HEK293 (cell line): ENCODE measurements at regions not wholly inside any gene's neighbourhood (a gene's known extent, or its start where the extent isn't known, plus 50 kb on each side); places are given as distances from the start of the nearest gene placed in this dataset.

Experiments
- CTCF ChIA-PET: fragments of 350-600 bp; formaldehyde crosslinking; extraction: SDS; loops from one replicate; lab custom pipeline; 2021; ENCODE audit warnings: antibody characterized with exemption; lab: Yijun Ruan, JAX
- POLR2A ChIA-PET: fragments of 300-600 bp; formaldehyde crosslinking; extraction: SDS; loops from one replicate; lab custom pipeline; 2020; ENCODE audit warnings: antibody characterized with exemption, inconsistent platforms; lab: Yijun Ruan, JAX
- H3K27ac ChIP-seq: fragments of 200-500 bp; sonication (Bioruptor generic); 2 replicates; pipeline ENCODE4 v1.5.1; 2014; ENCODE audit warnings: low read depth, low read length, control low read depth, inconsistent platforms; ENCODE audit errors: extremely low read depth
- H3K36me3 ChIP-seq, 2 experiments: fragments of 200-500 bp in 1 of 2; sonication (Bioruptor generic) in 1 of 2; 1 replicate in 1 of 2; 2 replicates in 1 of 2; pipeline ENCODE4 v1.5.1; 2014 to 2017; ENCODE audit warnings: inconsistent platforms in 2 of 2, low read length in 2 of 2; ENCODE audit not compliant: control insufficient read depth in 2 of 2, insufficient read depth in 1 of 2
- H3K4me1 ChIP-seq: fragments of 200-500 bp; sonication (Bioruptor generic); 2 replicates; pipeline ENCODE4 v1.5.1; 2014; ENCODE audit warnings: mild to moderate bottlenecking, low read length, inconsistent platforms; ENCODE audit not compliant: control insufficient read depth, insufficient read depth
- H3K4me3 ChIP-seq: 2 replicates; pipeline ENCODE4 v1.5.1; 2011; ENCODE audit warnings: low read depth, mild to moderate bottlenecking, control low read depth, low read length, moderate library complexity
- H3K9me3 ChIP-seq: fragments of 200-500 bp; sonication (Bioruptor generic); 2 replicates; pipeline ENCODE4 v1.5.1; 2014; ENCODE audit warnings: low read depth, low read length, inconsistent platforms; ENCODE audit not compliant: control insufficient read depth, insufficient read depth
- GLI2 ChIP-seq: fragments of 450-650 bp; formaldehyde crosslinking; IDR thresholded peaks from 2 replicates; pipeline ENCODE4; 2017; ENCODE audit warnings: missing biosample characterization, missing genetic modification characterization, low read depth, borderline replicate concordance
- GLIS2 ChIP-seq: fragments of 450-650 bp; formaldehyde crosslinking; IDR thresholded peaks from 2 replicates; pipeline ENCODE4 v1.5.1; 2016; ENCODE audit warnings: missing biosample characterization, missing genetic modification characterization
- OVOL3 ChIP-seq: fragments of 450-650 bp; formaldehyde crosslinking; IDR thresholded peaks from 2 replicates; pipeline ENCODE4 v1.5.1; 2016; ENCODE audit warnings: missing biosample characterization, missing genetic modification characterization
- SCRT2 ChIP-seq: fragments of 450-650 bp; formaldehyde crosslinking; IDR thresholded peaks from 2 replicates; pipeline ENCODE4 v1.5.1; 2016; ENCODE audit warnings: missing biosample characterization, missing genetic modification characterization
- ZBTB7A ChIP-seq: fragments of 450-650 bp; formaldehyde crosslinking; IDR thresholded peaks from 2 replicates; pipeline ENCODE4 v1.5.1; 2016; ENCODE audit warnings: low read depth, missing biosample characterization, missing genetic modification characterization
- ZNF114 ChIP-seq: fragments of 450-650 bp; formaldehyde crosslinking; IDR thresholded peaks from 2 replicates; pipeline ENCODE4 v1.5.0; 2017; ENCODE audit warnings: missing biosample characterization, missing genetic modification characterization
- ZNF2 ChIP-seq: fragments of 450-650 bp; formaldehyde crosslinking; IDR thresholded peaks from 2 replicates; pipeline ENCODE4 v1.5.1; 2016; ENCODE audit warnings: missing biosample characterization, missing genetic modification characterization
- ZNF239 ChIP-seq: fragments of 450-650 bp; formaldehyde crosslinking; IDR thresholded peaks from 2 replicates; pipeline ENCODE4 v1.5.1; 2016; ENCODE audit warnings: missing biosample characterization, missing genetic modification characterization
- ZNF248 ChIP-seq: fragments of 450-650 bp; formaldehyde crosslinking; IDR thresholded peaks from 2 replicates; pipeline ENCODE4 v1.5.1; 2017; ENCODE audit warnings: missing biosample characterization, missing genetic modification characterization
- ZNF311 ChIP-seq: fragments of 450-650 bp; formaldehyde crosslinking; IDR thresholded peaks from 2 replicates; pipeline ENCODE4 v1.5.1; 2017; ENCODE audit warnings: missing biosample characterization, missing genetic modification characterization, borderline replicate concordance
- ZNF366 ChIP-seq: fragments of 450-650 bp; formaldehyde crosslinking; conservative IDR thresholded peaks from 2 replicates; pipeline ENCODE4 v1.5.1; 2016; ENCODE audit warnings: missing biosample characterization, missing genetic modification characterization
- ZNF473 ChIP-seq: fragments of 450-650 bp; formaldehyde crosslinking; IDR thresholded peaks from 2 replicates; pipeline ENCODE4 v1.5.1; 2017; ENCODE audit warnings: missing biosample characterization, missing genetic modification characterization
- ZNF501 ChIP-seq: fragments of 450-650 bp; formaldehyde crosslinking; IDR thresholded peaks from 2 replicates; pipeline ENCODE4 v1.5.1; 2016; ENCODE audit warnings: missing biosample characterization, missing genetic modification characterization
- ZNF521 ChIP-seq: fragments of 450-650 bp; formaldehyde crosslinking; IDR thresholded peaks from 2 replicates; pipeline ENCODE4 v1.5.1; 2017; ENCODE audit warnings: missing biosample characterization, mild to moderate bottlenecking, missing genetic modification characterization
- ZNF555 ChIP-seq: fragments of 450-650 bp; formaldehyde crosslinking; conservative IDR thresholded peaks from 2 replicates; pipeline ENCODE4 v1.5.1; 2017; ENCODE audit warnings: missing biosample characterization, mild to moderate bottlenecking, missing genetic modification characterization, inconsistent platforms
- ZNF670 ChIP-seq: fragments of 450-650 bp; formaldehyde crosslinking; IDR thresholded peaks from 2 replicates; pipeline ENCODE4 v1.5.1; 2016; ENCODE audit warnings: missing biosample characterization, missing genetic modification characterization, low read depth
- ZNF701 ChIP-seq: fragments of 450-650 bp; formaldehyde crosslinking; IDR thresholded peaks from 2 replicates; pipeline ENCODE4 v1.5.1; 2016; ENCODE audit warnings: missing biosample characterization, missing genetic modification characterization
- ZNF791 ChIP-seq: fragments of 450-650 bp; formaldehyde crosslinking; IDR thresholded peaks from 2 replicates; pipeline ENCODE4 v1.5.1; 2016; ENCODE audit warnings: missing biosample characterization, missing genetic modification characterization
- ZNF843 ChIP-seq: fragments of 450-650 bp; formaldehyde crosslinking; IDR thresholded peaks from 2 replicates; pipeline ENCODE4 v1.5.1; 2016; ENCODE audit warnings: missing biosample characterization, missing genetic modification characterization
- ZSCAN16 ChIP-seq: fragments of 450-650 bp; formaldehyde crosslinking; IDR thresholded peaks from 2 replicates; pipeline ENCODE4 v1.5.1; 2016; ENCODE audit warnings: missing biosample characterization, missing genetic modification characterization
- TF ChIP-seq, protein P1 (sequence below): fragments of 450-650 bp; IDR thresholded peaks from 2 replicates; pipeline ENCODE4 v1.5.1; 2018; ENCODE audit warnings: missing biosample characterization, mild to moderate bottlenecking, missing genetic modification characterization
- TF ChIP-seq, protein P2 (sequence below): fragments of 450-650 bp; formaldehyde crosslinking; IDR thresholded peaks from 2 replicates; pipeline ENCODE4 v1.5.1; 2016; ENCODE audit warnings: missing biosample characterization, missing genetic modification characterization
- TF ChIP-seq, protein P3 (sequence below): fragments of 450-650 bp; formaldehyde crosslinking; IDR thresholded peaks from 2 replicates; pipeline ENCODE4 v1.5.1; 2016; ENCODE audit warnings: missing biosample characterization, missing genetic modification characterization
- TF ChIP-seq, protein P4 (sequence below): fragments of 450-650 bp; formaldehyde crosslinking; IDR thresholded peaks from 2 replicates; pipeline ENCODE4 v1.5.1; 2017; ENCODE audit warnings: missing biosample characterization, missing genetic modification characterization
- TF ChIP-seq, protein P5 (sequence below): fragments of 450-650 bp; formaldehyde crosslinking; conservative IDR thresholded peaks from 2 replicates; pipeline ENCODE4 v1.5.1; 2016; ENCODE audit warnings: low read depth, missing biosample characterization, missing genetic modification characterization

DNA sequence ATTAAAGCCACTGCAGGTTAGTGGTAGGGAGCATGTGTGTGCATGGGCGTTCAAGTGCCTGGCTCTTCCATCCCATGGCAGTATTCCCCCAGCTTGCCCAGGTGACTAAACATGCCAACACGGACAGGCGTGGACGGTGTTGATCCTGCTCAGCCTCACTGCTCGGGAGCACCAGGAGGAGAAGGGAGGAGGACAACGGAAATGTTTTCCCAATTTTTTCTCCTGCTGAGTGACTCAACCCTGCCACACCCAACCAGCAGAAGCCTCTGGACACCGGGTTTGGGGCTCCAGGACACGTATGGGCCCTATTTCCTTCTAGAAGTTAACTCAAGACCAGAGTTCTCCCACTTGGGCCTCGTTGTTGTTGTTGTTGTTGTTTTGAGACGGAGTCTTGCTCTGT, 139.1 kb downstream of the CYP26B1 start:
- no peak for TF ChIP-seq OVOL3
- no peak for TF ChIP-seq ZBTB7A (tag by site-specific recombination)
- no peak for TF ChIP-seq ZSCAN16 (tag by site-specific recombination)
- TF ChIP-seq ZNF501 (tag by site-specific recombination) = no peak
- TF ChIP-seq, protein P1, sequence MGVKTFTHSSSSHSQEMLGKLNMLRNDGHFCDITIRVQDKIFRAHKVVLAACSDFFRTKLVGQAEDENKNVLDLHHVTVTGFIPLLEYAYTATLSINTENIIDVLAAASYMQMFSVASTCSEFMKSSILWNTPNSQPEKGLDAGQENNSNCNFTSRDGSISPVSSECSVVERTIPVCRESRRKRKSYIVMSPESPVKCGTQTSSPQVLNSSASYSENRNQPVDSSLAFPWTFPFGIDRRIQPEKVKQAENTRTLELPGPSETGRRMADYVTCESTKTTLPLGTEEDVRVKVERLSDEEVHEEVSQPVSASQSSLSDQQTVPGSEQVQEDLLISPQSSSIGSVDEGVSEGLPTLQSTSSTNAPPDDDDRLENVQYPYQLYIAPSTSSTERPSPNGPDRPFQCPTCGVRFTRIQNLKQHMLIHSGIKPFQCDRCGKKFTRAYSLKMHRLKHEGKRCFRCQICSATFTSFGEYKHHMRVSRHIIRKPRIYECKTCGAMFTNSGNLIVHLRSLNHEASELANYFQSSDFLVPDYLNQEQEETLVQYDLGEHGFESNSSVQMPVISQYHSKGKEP (tag by site-specific recombination) = no peak
- no peak for TF ChIP-seq ZNF843 (tag by site-specific recombination)
- TF ChIP-seq ZNF239 (tag by site-specific recombination) = no peak
- no peak for TF ChIP-seq ZNF114 (tag by site-specific recombination)
- TF ChIP-seq ZNF366 (tag by site-specific recombination) = no peak
- no peak for TF ChIP-seq ZNF555
- TF ChIP-seq GLIS2 (tag by site-specific recombination) = no peak
- TF ChIP-seq ZNF311 = no peak
- TF ChIP-seq SCRT2 (tag by site-specific recombination) = no peak
- TF ChIP-seq, protein P2, sequence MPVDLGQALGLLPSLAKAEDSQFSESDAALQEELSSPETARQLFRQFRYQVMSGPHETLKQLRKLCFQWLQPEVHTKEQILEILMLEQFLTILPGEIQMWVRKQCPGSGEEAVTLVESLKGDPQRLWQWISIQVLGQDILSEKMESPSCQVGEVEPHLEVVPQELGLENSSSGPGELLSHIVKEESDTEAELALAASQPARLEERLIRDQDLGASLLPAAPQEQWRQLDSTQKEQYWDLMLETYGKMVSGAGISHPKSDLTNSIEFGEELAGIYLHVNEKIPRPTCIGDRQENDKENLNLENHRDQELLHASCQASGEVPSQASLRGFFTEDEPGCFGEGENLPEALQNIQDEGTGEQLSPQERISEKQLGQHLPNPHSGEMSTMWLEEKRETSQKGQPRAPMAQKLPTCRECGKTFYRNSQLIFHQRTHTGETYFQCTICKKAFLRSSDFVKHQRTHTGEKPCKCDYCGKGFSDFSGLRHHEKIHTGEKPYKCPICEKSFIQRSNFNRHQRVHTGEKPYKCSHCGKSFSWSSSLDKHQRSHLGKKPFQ (tag by site-specific recombination) = no peak
- no peak for TF ChIP-seq ZNF701 (tag by site-specific recombination)
- no peak for TF ChIP-seq ZNF521
- TF ChIP-seq, protein P3, sequence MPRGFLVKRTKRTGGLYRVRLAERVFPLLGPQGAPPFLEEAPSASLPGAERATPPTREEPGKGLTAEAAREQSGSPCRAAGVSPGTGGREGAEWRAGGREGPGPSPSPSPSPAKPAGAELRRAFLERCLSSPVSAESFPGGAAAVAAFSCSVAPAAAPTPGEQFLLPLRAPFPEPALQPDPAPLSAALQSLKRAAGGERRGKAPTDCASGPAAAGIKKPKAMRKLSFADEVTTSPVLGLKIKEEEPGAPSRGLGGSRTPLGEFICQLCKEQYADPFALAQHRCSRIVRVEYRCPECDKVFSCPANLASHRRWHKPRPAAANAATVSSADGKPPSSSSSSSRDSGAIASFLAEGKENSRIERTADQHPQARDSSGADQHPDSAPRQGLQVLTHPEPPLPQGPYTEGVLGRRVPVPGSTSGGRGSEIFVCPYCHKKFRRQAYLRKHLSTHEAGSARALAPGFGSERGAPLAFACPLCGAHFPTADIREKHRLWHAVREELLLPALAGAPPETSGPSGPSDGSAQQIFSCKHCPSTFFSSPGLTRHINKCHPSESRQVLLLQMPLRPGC (tag by site-specific recombination) = no peak
- TF ChIP-seq, all 188 proteins: peak for 0
- H3K4me3 ChIP-seq = no peak overlapping the region
- no peak overlapping the region for H3K27ac ChIP-seq
- no peaks in the 10 kb centered on the region for H3K9me3 ChIP-seq
- ChIA-PET POLR2A (no interaction called here), CTCF (interaction anchor here (0.8 to 1.0 kb wide), 4 partner anchors 13 to 207 kb away, joined by 3 to 4 read pairs (median 3); no protein-coding TSS in a partner anchor)
- no peaks in the 10 kb centered on the region for H3K4me1 ChIP-seq
- H3K36me3 ChIP-seq = no peaks in the 10 kb centered on the region

DNA sequence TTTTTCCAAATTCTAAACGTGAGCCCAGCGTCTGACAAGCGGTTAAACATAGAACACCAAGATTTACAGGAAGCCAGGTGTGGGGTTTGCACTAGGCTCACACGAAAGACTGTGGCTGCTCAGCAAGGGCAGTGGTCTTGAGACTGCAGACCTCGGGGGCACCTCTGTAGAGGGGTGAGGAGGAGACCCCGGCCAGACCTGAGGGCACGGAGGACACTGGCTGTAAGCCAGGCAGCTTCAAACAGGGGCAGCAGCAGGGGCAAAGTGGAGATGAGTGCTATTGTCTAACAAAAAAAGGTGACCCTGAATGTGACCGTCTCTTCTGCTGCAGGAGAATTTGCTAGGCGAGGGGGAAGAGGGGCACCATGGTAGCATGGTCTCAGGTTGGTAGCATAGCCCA, 140.3 kb downstream of the CYP26B1 start:
- Histone ChIP-seq H3K27ac (no peak overlapping the region), H3K36me3 (no peaks in the 10 kb centered on the region), H3K4me1 (no peaks in the 10 kb centered on the region), H3K9me3 (no peaks in the 10 kb centered on the region), H3K4me3 (no peak overlapping the region)
- ChIA-PET POLR2A (no interaction called here), CTCF (interaction anchor here (0.7 to 0.8 kb wide), 2 partner anchors 14 to 114 kb away, joined by 3 to 4 read pairs; no protein-coding TSS in a partner anchor)
- TF ChIP-seq ZNF473 (no peak), ZNF670 (tag by site-specific recombination) (no peak), ZNF791 (no peak), ZNF239 (tag by site-specific recombination) (no peak), ZNF843 (tag by site-specific recombination) (no peak), ZNF2 (no peak), ZNF248 (no peak), GLI2 (tag by site-specific recombination) (no peak)
- TF ChIP-seq, protein P3 (tag by site-specific recombination) = no peak
- TF ChIP-seq, protein P4, sequence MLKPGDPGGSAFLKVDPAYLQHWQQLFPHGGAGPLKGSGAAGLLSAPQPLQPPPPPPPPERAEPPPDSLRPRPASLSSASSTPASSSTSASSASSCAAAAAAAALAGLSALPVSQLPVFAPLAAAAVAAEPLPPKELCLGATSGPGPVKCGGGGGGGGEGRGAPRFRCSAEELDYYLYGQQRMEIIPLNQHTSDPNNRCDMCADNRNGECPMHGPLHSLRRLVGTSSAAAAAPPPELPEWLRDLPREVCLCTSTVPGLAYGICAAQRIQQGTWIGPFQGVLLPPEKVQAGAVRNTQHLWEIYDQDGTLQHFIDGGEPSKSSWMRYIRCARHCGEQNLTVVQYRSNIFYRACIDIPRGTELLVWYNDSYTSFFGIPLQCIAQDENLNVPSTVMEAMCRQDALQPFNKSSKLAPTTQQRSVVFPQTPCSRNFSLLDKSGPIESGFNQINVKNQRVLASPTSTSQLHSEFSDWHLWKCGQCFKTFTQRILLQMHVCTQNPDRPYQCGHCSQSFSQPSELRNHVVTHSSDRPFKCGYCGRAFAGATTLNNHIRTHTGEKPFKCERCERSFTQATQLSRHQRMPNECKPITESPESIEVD (tag by site-specific recombination) = no peak
- TF ChIP-seq, protein P5, sequence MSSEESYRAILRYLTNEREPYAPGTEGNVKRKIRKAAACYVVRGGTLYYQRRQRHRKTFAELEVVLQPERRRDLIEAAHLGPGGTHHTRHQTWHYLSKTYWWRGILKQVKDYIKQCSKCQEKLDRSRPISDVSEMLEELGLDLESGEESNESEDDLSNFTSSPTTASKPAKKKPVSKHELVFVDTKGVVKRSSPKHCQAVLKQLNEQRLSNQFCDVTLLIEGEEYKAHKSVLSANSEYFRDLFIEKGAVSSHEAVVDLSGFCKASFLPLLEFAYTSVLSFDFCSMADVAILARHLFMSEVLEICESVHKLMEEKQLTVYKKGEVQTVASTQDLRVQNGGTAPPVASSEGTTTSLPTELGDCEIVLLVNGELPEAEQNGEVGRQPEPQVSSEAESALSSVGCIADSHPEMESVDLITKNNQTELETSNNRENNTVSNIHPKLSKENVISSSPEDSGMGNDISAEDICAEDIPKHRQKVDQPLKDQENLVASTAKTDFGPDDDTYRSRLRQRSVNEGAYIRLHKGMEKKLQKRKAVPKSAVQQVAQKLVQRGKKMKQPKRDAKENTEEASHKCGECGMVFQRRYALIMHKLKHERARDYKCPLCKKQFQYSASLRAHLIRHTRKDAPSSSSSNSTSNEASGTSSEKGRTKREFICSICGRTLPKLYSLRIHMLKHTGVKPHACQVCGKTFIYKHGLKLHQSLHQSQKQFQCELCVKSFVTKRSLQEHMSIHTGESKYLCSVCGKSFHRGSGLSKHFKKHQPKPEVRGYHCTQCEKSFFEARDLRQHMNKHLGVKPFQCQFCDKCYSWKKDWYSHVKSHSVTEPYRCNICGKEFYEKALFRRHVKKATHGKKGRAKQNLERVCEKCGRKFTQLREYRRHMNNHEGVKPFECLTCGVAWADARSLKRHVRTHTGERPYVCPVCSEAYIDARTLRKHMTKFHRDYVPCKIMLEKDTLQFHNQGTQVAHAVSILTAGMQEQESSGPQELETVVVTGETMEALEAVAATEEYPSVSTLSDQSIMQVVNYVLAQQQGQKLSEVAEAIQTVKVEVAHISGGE = no peak
